IMR-90 (cell line): ENCODE measurements at regions not wholly inside any gene's neighbourhood (a gene's known extent, or its start where the extent isn't known, plus 50 kb on each side); places are given as distances from the start of the nearest gene placed in this dataset.

Source experiments
- BHLHE40 ChIP-seq: fragments of 150-350 bp; IDR thresholded peaks from 2 replicates; pipeline ENCODE4 v1.6.1; 2016; ENCODE audit warnings: mild to moderate bottlenecking, low read depth, low read length
- CEBPB ChIP-seq: IDR thresholded peaks from 2 replicates; pipeline ENCODE4 v1.6.1; 2012; ENCODE audit warnings: low read depth, low read length, improper control_type of control experiment
- CTCF ChIP-seq: conservative IDR thresholded peaks from 2 replicates; pipeline ENCODE4 v1.5.1; 2012; ENCODE audit warnings: mild to moderate bottlenecking, low read depth, low read length, improper control_type of control experiment
- MAZ ChIP-seq: IDR thresholded peaks from 2 replicates; pipeline ENCODE4 v1.6.1; 2012; ENCODE audit warnings: low read depth, mild to moderate bottlenecking, low read length, improper control_type of control experiment, moderate library complexity, borderline replicate concordance
- MXI1 ChIP-seq: IDR thresholded peaks from 2 replicates; pipeline ENCODE4 v1.6.1; 2012; ENCODE audit warnings: low read depth, mild to moderate bottlenecking, low read length, moderate library complexity, borderline replicate concordance
- POLR2A ChIP-seq: IDR thresholded peaks from 2 replicates; pipeline ENCODE4 v1.6.1; 2012; ENCODE audit warnings: mild to moderate bottlenecking, low read depth, low read length
- RAD21 ChIP-seq: IDR thresholded peaks from 2 replicates; pipeline ENCODE4 v1.6.1; 2012; ENCODE audit warnings: low read length, improper control_type of control experiment
- RFX5 ChIP-seq: IDR thresholded peaks from 2 replicates; pipeline ENCODE4 v1.8.0; 2012; ENCODE audit warnings: low read depth, mild to moderate bottlenecking, low read length, moderate library complexity
- SMC3 ChIP-seq: fragments of 150-350 bp; IDR thresholded peaks from 2 replicates; pipeline ENCODE4 v1.6.1; 2016; ENCODE audit warnings: low read depth, mild to moderate bottlenecking, antibody characterized with exemption, low read length, moderate library complexity
- TF ChIP-seq, protein P1 (sequence below): fragments of 150-350 bp; IDR thresholded peaks from 2 replicates; pipeline ENCODE4 v1.6.1; 2017; ENCODE audit warnings: mild to moderate bottlenecking, antibody characterized with exemption, low read length, low read depth

GRCh38 chr12:68536885-68537485 is 73.7 kb upstream of the RAP1B start:
- no peak for TF ChIP-seq SMC3
- no peak for TF ChIP-seq CTCF
- TF ChIP-seq POLR2A, result no peak
- TF ChIP-seq, protein P1, sequence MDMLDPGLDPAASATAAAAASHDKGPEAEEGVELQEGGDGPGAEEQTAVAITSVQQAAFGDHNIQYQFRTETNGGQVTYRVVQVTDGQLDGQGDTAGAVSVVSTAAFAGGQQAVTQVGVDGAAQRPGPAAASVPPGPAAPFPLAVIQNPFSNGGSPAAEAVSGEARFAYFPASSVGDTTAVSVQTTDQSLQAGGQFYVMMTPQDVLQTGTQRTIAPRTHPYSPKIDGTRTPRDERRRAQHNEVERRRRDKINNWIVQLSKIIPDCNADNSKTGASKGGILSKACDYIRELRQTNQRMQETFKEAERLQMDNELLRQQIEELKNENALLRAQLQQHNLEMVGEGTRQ, result no peak
- no peak for TF ChIP-seq RFX5
- TF ChIP-seq BHLHE40, result no peak
- TF ChIP-seq CEBPB, result no peak
- TF ChIP-seq MAZ, result no peak
- no peak for TF ChIP-seq RAD21
- no peak for TF ChIP-seq MXI1
